ENCODE measurements at regions not wholly inside any gene's neighbourhood (a gene's known extent, or its start where the extent isn't known, plus 50 kb on each side); places are given as distances from the start of the nearest gene placed in this dataset.

- TF ChIP-seq E2F2 (CRISPR knock-in tag; IDR thresholded peaks at IDR 0.05; ENCODE audit: borderline replicate concordance): no peak
- no peak for TF ChIP-seq KDM5A (IDR thresholded peaks at IDR 0.05; ENCODE audit: borderline replicate concordance, low read length)
- TF ChIP-seq MEF2D (CRISPR knock-in tag; IDR thresholded peaks at IDR 0.05): no peak
- no peak for TF ChIP-seq CREB1 (IDR thresholded peaks at IDR 0.05)
- TF ChIP-seq CREB1 (CRISPR knock-in tag; IDR thresholded peaks at IDR 0.05): no peak
- TF ChIP-seq MLLT10 (CRISPR knock-in tag; IDR thresholded peaks at IDR 0.05): no peak
- TF ChIP-seq HMGA1 (CRISPR knock-in tag; conservative IDR thresholded peaks at IDR 0.05): no peak
- no peak for TF ChIP-seq SNAPC2 (CRISPR knock-in tag; IDR thresholded peaks at IDR 0.05)
- TF ChIP-seq ZBTB33 (CRISPR knock-in tag; IDR thresholded peaks at IDR 0.05): no peak
- no peak for TF ChIP-seq ZNF615 (CRISPR knock-in tag; IDR thresholded peaks at IDR 0.05; ENCODE audit: borderline replicate concordance)
- no peak for TF ChIP-seq HES4 (CRISPR knock-in tag; IDR thresholded peaks at IDR 0.05; ENCODE audit: borderline replicate concordance)
- TF ChIP-seq U2AF1 (optimal IDR thresholded peaks at IDR 0.05; ENCODE audit: low read depth, low read length): no peak
- TF ChIP-seq ZNF790 (CRISPR knock-in tag; IDR thresholded peaks at IDR 0.05; ENCODE audit: borderline replicate concordance): no peak
- no peak for TF ChIP-seq ZKSCAN8 (CRISPR knock-in tag; IDR thresholded peaks at IDR 0.05; ENCODE audit: borderline replicate concordance)
Observed at GRCh38 chr6:14553515-14553914, 435.9 kb downstream of the CD83 start (continued).

All from HepG2 (cell line).